GM12878 (cell line): ENCODE measurements at regions not wholly inside any gene's neighbourhood (a gene's known extent, or its start where the extent isn't known, plus 50 kb on each side); places are given as distances from the start of the nearest gene placed in this dataset.

Experiments
- ATAC-seq: fragments of 200-7000 bp; cut with Tn5 transposase; 3 replicates; pipeline ENCODE4 v1.9.1; 2020; ENCODE audit warnings: mild to moderate bottlenecking, moderate library complexity
- BruUV-seq: library from RNA; stranded (reverse); fragments of 400-500 nt; replicated peaks from 2 replicates; lab custom pipeline; 2021; lab: Mats Ljungman, UMichigan
- CTCF ChIA-PET: fragments of 300-600 bp; sonication (Branson Sonifier 250); formaldehyde crosslinking; extraction: SDS; loops from one replicate; lab custom pipeline; 2021; ENCODE audit warnings: inconsistent platforms; lab: Yijun Ruan, JAX
- POLR2A ChIA-PET: fragments of 350-600 bp; formaldehyde crosslinking; extraction: SDS; loops from one replicate; lab custom pipeline; 2021; ENCODE audit warnings: inconsistent platforms; lab: Charles Lee
- RAD21 ChIA-PET: fragments of 300-600 bp; sonication (Branson Sonifier 250); formaldehyde crosslinking; loops from one replicate; lab custom pipeline; 2023; ENCODE audit warnings: antibody characterized with exemption; ENCODE audit not compliant: unreplicated experiment; lab: Charles Lee
- SMC1A ChIA-PET: fragments of 300-600 bp; sonication (Branson Sonifier 250); formaldehyde crosslinking; loops from one replicate; lab custom pipeline; 2023; ENCODE audit not compliant: unreplicated experiment, uncharacterized antibody; lab: Charles Lee
- DNase-seq: peaks from one replicate; pipeline ENCODE4 v3.0.0-alpha.2; 2011; ENCODE audit warnings: low read depth, low spot score
- FAIRE-seq: peaks from 3 replicates; lab custom pipeline; 2011; peaks lifted over from hg19 to GRCh38; lab: Jason Lieb, UNC
- H2AFZ ChIP-seq: 2 replicates; pipeline ENCODE4 v1.6.0; 2011; ENCODE audit warnings: low read depth, low read length, control low read depth; ENCODE audit not compliant: control insufficient read depth
- H3K27ac ChIP-seq: 2 replicates; pipeline ENCODE4 v1.5.1; 2011; ENCODE audit warnings: control low read depth; ENCODE audit not compliant: control insufficient read depth, insufficient read depth
- H3K27me3 ChIP-seq, 2 experiments: replicated peaks in 1 of 2; 2 replicates each; pipeline versions ENCODE4 v1.6.0 to v1.6.1; 2011; ENCODE audit warnings: low read length in 1 of 2; ENCODE audit not compliant: control insufficient read depth in 2 of 2, insufficient read depth in 2 of 2
- H3K36me3 ChIP-seq, 2 experiments: 2 replicates each; pipeline ENCODE4 v1.5.1; 2011; ENCODE audit warnings: low read length in 1 of 2; ENCODE audit not compliant: control insufficient read depth in 2 of 2, insufficient read depth in 2 of 2
- H3K4me1 ChIP-seq: 2 replicates; pipeline ENCODE4 v1.6.1; 2011; ENCODE audit warnings: mild to moderate bottlenecking, low read length, moderate library complexity, mixed read lengths; ENCODE audit not compliant: control insufficient read depth, insufficient read depth
- H3K4me2 ChIP-seq: 2 replicates; pipeline ENCODE4 v1.6.0; 2011; ENCODE audit warnings: control low read depth; ENCODE audit not compliant: control insufficient read depth, insufficient read depth
- H3K4me3 ChIP-seq: fragments of 200-600 bp; sonication (generic); 2 replicates; pipeline ENCODE4 v1.5.1; 2016
- H3K79me2 ChIP-seq: 2 replicates; pipeline ENCODE4 v1.6.0; 2011; ENCODE audit warnings: low read length; ENCODE audit not compliant: control insufficient read depth, insufficient read depth
- H3K9ac ChIP-seq: 2 replicates; pipeline ENCODE4 v1.8.0; 2011; ENCODE audit warnings: low read length, control low read depth, mixed read lengths; ENCODE audit not compliant: control insufficient read depth, insufficient read depth
- H3K9me3 ChIP-seq: replicated peaks from 3 replicates; pipeline ENCODE4 v1.5.1; 2011; ENCODE audit warnings: mild to moderate bottlenecking, low read length; ENCODE audit not compliant: control insufficient read depth, insufficient read depth
- H4K20me1 ChIP-seq: 2 replicates; pipeline ENCODE4 v1.6.0; 2011; ENCODE audit not compliant: control insufficient read depth, insufficient read depth
- CEBPB ChIP-seq, 2 experiments: fragments of 150-350 bp in 1 of 2; IDR thresholded peaks; 2 replicates each; pipeline ENCODE4 v1.6.1; 2012 to 2014; ENCODE audit warnings: low read depth in 2 of 2, low read length in 2 of 2, borderline replicate concordance in 1 of 2, inconsistent platforms in 1 of 2
- HDGF ChIP-seq: fragments of 450-650 bp; IDR thresholded peaks from 2 replicates; pipeline ENCODE4 v1.6.1; 2016; ENCODE audit warnings: antibody characterized with exemption
- IRF3 ChIP-seq: fragments of 450-650 bp; IDR thresholded peaks from 2 replicates; pipeline ENCODE4 v1.6.1; 2014; ENCODE audit warnings: mild to moderate bottlenecking
- IRF4 ChIP-seq: IDR thresholded peaks from 2 replicates; pipeline ENCODE4 v1.6.1; 2011; ENCODE audit warnings: low read depth, low read length
- KAT2A ChIP-seq: conservative IDR thresholded peaks from 2 replicates; pipeline ENCODE4 v1.6.1; 2011; ENCODE audit warnings: low read depth, low read length; ENCODE audit not compliant: control insufficient read depth
- MEF2A ChIP-seq: IDR thresholded peaks from 2 replicates; pipeline ENCODE4 v1.6.1; 2011; ENCODE audit warnings: low read depth, mild to moderate bottlenecking, low read length, moderate library complexity; ENCODE audit not compliant: insufficient read depth
- NKRF ChIP-seq: fragments of 450-650 bp; conservative IDR thresholded peaks from 2 replicates; pipeline ENCODE4 v1.6.1; 2017; ENCODE audit warnings: mild to moderate bottlenecking, moderate library complexity
- RELA ChIP-seq: fragments of 450-650 bp; IDR thresholded peaks from 2 replicates; pipeline ENCODE4 v1.8.0; 2014; ENCODE audit warnings: borderline replicate concordance; ENCODE audit not compliant: partially characterized antibody
- SUZ12 ChIP-seq: fragments of 200-600 bp; sonication (generic); IDR thresholded peaks from one replicate; pipeline ENCODE4 v1.6.1; 2018; ENCODE audit warnings: antibody characterized with exemption, mild to moderate bottlenecking; ENCODE audit not compliant: unreplicated experiment
- TARDBP ChIP-seq: IDR thresholded peaks from 2 replicates; pipeline ENCODE4 v1.6.1; 2016; ENCODE audit warnings: borderline replicate concordance
- TBL1XR1 ChIP-seq: IDR thresholded peaks from 2 replicates; pipeline ENCODE4 v1.6.1; 2012; ENCODE audit warnings: low read depth, low read length, improper control_type of control experiment
- YY1 ChIP-seq: IDR thresholded peaks from 2 replicates; pipeline ENCODE4 v1.6.1; 2011; ENCODE audit warnings: low read depth, mild to moderate bottlenecking, low read length
- ZBTB11 ChIP-seq: fragments of 450-650 bp; formaldehyde crosslinking; IDR thresholded peaks from 2 replicates; pipeline ENCODE4 v1.5.0; 2022; ENCODE audit warnings: mild to moderate bottlenecking, missing genetic modification characterization
- ZBTB4 ChIP-seq: fragments of 450-650 bp; formaldehyde crosslinking; IDR thresholded peaks from 2 replicates; pipeline ENCODE4 v1.4.0; 2022; ENCODE audit warnings: mild to moderate bottlenecking, moderate library complexity
- ZNF384 ChIP-seq: IDR thresholded peaks from 2 replicates; pipeline ENCODE4 v1.6.1; 2012; ENCODE audit warnings: low read depth, mild to moderate bottlenecking, low read length, improper control_type of control experiment, borderline replicate concordance
- WGBS: methylation state at CpG from one replicate; pipeline ENCODE4 v1.1.6; 2016; ENCODE audit warnings: low lambda C conversion rate; ENCODE audit not compliant: insufficient replicate concordance, insufficient coverage; ENCODE audit errors: missing lambda C conversion rate; 5-methylcytosine and 5-hydroxymethylcytosine counted together
- in situ Hi-C: fragments of 300-500 bp; cut with MboI; formaldehyde crosslinking; loops from 9 replicates; pipeline ENCODE4 v1.14.3; 2018; ENCODE audit warnings: mixed read lengths
- intact Hi-C: fragments of 100-400 bp; cut with micrococcal nuclease; formaldehyde crosslinking; loops from one replicate; pipeline ENCODE4 v1.14.2; 2022; ENCODE audit not compliant: unreplicated experiment

GRCh38 chr7:50855526-50855925, 72.8 kb upstream of the GRB10 start (continued):
- TF ChIP-seq TBL1XR1 (no peak), SUZ12 (no peak)

GRCh38 chr7:50854831-50855230, 72.1 kb upstream of the GRB10 start:
- no peak overlapping the region for H3K4me3 ChIP-seq
- intact Hi-C loops = no loop called here
- CTCF ChIA-PET = no interaction called here
- no peak for DNase-seq
- H3K9me3 ChIP-seq = no peaks in the 10 kb centered on the region
- no peaks in the 10 kb centered on the region for H4K20me1 ChIP-seq
- H3K79me2 ChIP-seq = no peaks in the 10 kb centered on the region
- no peak overlapping the region for H3K27ac ChIP-seq
- H3K36me3 ChIP-seq = no peaks in the 10 kb centered on the region
- in situ Hi-C loops = no loop called here
- no peak overlapping the region for H2AFZ ChIP-seq
- RAD21 ChIA-PET = no interaction called here
- BruUV-seq = no TSS peak
- SMC1A ChIA-PET = no interaction called here
- H3K4me1 ChIP-seq = no peaks in the 10 kb centered on the region
- FAIRE-seq = no peak
- POLR2A ChIA-PET = no interaction called here
- H3K4me2 ChIP-seq = no peak overlapping the region
- 25% methylated on average over 3 of the region's 3 CpGs for WGBS
- no peak for ATAC-seq
- peaks cover 0 to 2% of the 10 kb centered on the region in 2 experiments; a peak in 2 of 4 replicates for H3K27me3 ChIP-seq
- no peak overlapping the region for H3K9ac ChIP-seq
- no peak for TF ChIP-seq IRF3
- no peak for TF ChIP-seq YY1
- TF ChIP-seq MEF2A = no peak
- TF ChIP-seq NKRF = no peak
- no peak for TF ChIP-seq CEBPB (IDR thresholded peaks at IDR 0.05; ENCODE audit: borderline replicate concordance in 1 of 2, low read depth in 2 of 2, low read length in 2 of 2)
- no peak for TF ChIP-seq ZBTB4 (CRISPR knock-in tag)
- no peak for TF ChIP-seq RELA
- TF ChIP-seq TARDBP = no peak
- TF ChIP-seq ZNF384 = no peak
- TF ChIP-seq HDGF = no peak
- TF ChIP-seq IRF4 = no peak
- TF ChIP-seq KAT2A = no peak
- no peak for TF ChIP-seq ZBTB11 (CRISPR knock-in tag)
